ENCODE measurements at regions not wholly inside any gene's neighbourhood (a gene's known extent, or its start where the extent isn't known, plus 50 kb on each side); places are given as distances from the start of the nearest gene placed in this dataset.

DNA sequence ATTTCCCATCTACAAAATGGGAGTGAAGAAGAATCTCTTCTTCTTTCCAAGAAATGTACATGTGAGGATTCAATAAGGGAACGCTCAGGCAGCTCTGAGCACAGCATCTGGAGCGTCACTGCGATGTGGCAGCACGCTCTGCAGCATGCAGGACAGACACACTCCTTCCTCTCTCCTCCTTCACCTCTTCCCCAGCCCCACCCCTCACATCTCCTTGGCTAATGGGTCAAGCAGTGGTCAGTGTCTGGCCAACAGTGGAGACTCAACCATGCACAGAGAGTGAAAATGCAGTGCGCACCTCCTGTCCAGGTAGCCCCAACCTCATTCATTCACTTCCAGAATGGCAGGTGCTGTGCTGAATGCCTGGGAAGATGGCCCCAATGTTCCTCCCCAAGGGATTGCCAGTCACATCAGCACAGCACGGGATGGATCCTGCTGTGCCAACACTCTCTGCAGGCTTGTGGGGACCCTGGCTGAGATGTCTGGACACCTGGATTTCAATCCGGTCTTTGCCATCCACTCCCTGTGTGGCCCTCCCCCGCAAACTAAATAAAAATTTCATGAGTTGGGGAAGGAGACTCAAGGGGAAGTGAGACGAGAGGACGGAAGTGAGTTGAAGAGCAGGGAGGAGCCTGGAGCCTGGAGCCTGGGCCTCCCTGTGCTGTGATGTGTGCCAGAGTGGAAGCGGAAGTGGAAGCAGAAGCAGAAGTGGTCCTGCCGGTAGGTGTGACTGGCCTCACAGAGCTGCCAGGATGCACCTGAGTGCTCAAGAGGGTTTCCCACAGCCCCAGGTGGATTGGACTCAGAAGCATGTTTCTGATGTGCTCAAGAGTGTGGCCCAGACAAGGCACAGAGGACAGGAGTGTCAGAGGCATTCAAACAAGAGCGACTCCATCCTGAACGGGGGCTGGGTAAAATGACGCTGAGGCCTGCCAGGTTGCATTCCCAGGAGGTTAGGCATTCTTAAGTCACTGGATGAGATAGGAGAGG lies 163.9 kb downstream of the SMAD6 start:
- Histone ChIP-seq H3K79me2 (replicated peaks; ENCODE audit: insufficient read depth) (no peaks in the 10 kb centered on the region), H3K27me3 (ENCODE audit: insufficient read depth) (no peaks in the 10 kb centered on the region), H3K4me3 (no peak overlapping the region), H3K36me3 (ENCODE audit: insufficient read depth) (no peaks in the 10 kb centered on the region), H3K4me1 (ENCODE audit: insufficient read depth) (peaks cover 6% of the 10 kb centered on the region; the same call in 1 of the 2 replicates), H3K4me2 (no peak overlapping the region), H4K20me1 (replicated peaks; ENCODE audit: insufficient read depth) (no peaks in the 10 kb centered on the region), H3K27ac (ENCODE audit: low read depth) (no peak overlapping the region), H2AFZ (peak overlapping the region; percentile 83; the same call in 1 of the 2 replicates), H3F3A (replicated peaks; ENCODE audit: low read depth) (no peaks in the 10 kb centered on the region), H3K9me2 (ENCODE audit: insufficient read depth) (no peaks in the 10 kb centered on the region)
- TF ChIP-seq EZH2phosphoT487 (IDR thresholded peaks at IDR 0.05; ENCODE audit: unreplicated experiment) (no peak), STAT1 (IDR thresholded peaks at IDR 0.05; ENCODE audit: unreplicated experiment) (no peak), EZH2 (IDR thresholded peaks at IDR 0.05; ENCODE audit: low read depth, unreplicated experiment) (no peak)
- TF ChIP-seq, protein P1, sequence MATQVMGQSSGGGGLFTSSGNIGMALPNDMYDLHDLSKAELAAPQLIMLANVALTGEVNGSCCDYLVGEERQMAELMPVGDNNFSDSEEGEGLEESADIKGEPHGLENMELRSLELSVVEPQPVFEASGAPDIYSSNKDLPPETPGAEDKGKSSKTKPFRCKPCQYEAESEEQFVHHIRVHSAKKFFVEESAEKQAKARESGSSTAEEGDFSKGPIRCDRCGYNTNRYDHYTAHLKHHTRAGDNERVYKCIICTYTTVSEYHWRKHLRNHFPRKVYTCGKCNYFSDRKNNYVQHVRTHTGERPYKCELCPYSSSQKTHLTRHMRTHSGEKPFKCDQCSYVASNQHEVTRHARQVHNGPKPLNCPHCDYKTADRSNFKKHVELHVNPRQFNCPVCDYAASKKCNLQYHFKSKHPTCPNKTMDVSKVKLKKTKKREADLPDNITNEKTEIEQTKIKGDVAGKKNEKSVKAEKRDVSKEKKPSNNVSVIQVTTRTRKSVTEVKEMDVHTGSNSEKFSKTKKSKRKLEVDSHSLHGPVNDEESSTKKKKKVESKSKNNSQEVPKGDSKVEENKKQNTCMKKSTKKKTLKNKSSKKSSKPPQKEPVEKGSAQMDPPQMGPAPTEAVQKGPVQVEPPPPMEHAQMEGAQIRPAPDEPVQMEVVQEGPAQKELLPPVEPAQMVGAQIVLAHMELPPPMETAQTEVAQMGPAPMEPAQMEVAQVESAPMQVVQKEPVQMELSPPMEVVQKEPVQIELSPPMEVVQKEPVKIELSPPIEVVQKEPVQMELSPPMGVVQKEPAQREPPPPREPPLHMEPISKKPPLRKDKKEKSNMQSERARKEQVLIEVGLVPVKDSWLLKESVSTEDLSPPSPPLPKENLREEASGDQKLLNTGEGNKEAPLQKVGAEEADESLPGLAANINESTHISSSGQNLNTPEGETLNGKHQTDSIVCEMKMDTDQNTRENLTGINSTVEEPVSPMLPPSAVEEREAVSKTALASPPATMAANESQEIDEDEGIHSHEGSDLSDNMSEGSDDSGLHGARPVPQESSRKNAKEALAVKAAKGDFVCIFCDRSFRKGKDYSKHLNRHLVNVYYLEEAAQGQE (IDR thresholded peaks at IDR 0.05; ENCODE audit: unreplicated experiment): no peak
- TF ChIP-seq, protein P2, sequence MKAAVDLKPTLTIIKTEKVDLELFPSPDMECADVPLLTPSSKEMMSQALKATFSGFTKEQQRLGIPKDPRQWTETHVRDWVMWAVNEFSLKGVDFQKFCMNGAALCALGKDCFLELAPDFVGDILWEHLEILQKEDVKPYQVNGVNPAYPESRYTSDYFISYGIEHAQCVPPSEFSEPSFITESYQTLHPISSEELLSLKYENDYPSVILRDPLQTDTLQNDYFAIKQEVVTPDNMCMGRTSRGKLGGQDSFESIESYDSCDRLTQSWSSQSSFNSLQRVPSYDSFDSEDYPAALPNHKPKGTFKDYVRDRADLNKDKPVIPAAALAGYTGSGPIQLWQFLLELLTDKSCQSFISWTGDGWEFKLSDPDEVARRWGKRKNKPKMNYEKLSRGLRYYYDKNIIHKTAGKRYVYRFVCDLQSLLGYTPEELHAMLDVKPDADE (IDR thresholded peaks at IDR 0.05): no peak
- Mint-ChIP-seq H3K36me3 (ENCODE audit: low read depth) (no peaks in the 10 kb centered on the region), H3K27ac (no peak overlapping the region), H3K9me3 (no peaks in the 10 kb centered on the region), H3K27me3 (ENCODE audit: insufficient read depth, low read depth, poor library complexity) (peaks cover 6% of the 10 kb centered on the region), H3K4me1 (peaks cover 13% of the 10 kb centered on the region), H3K4me3 (no peak overlapping the region)
- ATAC-seq (no peak), DNase-seq (ENCODE audit: low spot score) (peak; percentile 38)

DNA sequence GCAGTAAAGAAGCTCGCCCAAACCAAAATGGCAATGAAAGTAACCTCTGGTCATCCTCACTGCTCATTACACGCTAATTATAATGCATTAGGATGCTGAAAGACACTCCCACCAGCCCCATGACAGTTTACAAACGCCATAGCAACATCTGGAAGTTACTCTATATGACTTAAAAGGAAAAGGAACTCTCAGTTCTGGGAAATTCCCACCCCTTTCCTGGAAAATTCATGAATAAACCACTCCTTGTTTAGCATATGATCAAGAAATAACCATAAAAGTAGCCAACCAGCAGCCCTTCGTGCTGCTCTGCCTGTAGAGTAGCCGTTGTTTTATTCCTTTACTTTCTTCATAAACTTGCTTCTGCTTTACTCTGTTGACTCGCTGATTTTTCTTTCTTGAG lies 164.6 kb downstream of the SMAD6 start:
- DNase-seq (ENCODE audit: low spot score) (no peak), ATAC-seq (no peak)
- Mint-ChIP-seq H3K4me3 (no peak overlapping the region), H3K4me1 (peaks cover 12% of the 10 kb centered on the region), H3K36me3 (ENCODE audit: low read depth) (no peaks in the 10 kb centered on the region), H3K27ac (no peak overlapping the region), H3K27me3 (ENCODE audit: insufficient read depth, low read depth, poor library complexity) (peaks cover 6% of the 10 kb centered on the region), H3K9me3 (no peaks in the 10 kb centered on the region)
- Histone ChIP-seq H3F3A (replicated peaks; ENCODE audit: low read depth) (no peaks in the 10 kb centered on the region), H2AFZ (peak overlapping the region; percentile 83; the same call in 1 of the 2 replicates), H3K4me2 (no peak overlapping the region), H3K79me2 (replicated peaks; ENCODE audit: insufficient read depth) (no peaks in the 10 kb centered on the region), H3K4me1 (ENCODE audit: insufficient read depth) (peaks cover 6% of the 10 kb centered on the region; the same call in 1 of the 2 replicates), H3K27ac (ENCODE audit: low read depth) (no peak overlapping the region), H4K20me1 (replicated peaks; ENCODE audit: insufficient read depth) (no peaks in the 10 kb centered on the region), H3K27me3 (ENCODE audit: insufficient read depth) (no peaks in the 10 kb centered on the region), H3K4me3 (no peak overlapping the region), H3K36me3 (ENCODE audit: insufficient read depth) (no peaks in the 10 kb centered on the region), H3K9me2 (ENCODE audit: insufficient read depth) (no peaks in the 10 kb centered on the region)
- TF ChIP-seq, protein P2 (IDR thresholded peaks at IDR 0.05): no peak
- TF ChIP-seq POLR2AphosphoS5 (IDR thresholded peaks at IDR 0.05; ENCODE audit: low read depth): no peak
- TF ChIP-seq, protein P3, sequence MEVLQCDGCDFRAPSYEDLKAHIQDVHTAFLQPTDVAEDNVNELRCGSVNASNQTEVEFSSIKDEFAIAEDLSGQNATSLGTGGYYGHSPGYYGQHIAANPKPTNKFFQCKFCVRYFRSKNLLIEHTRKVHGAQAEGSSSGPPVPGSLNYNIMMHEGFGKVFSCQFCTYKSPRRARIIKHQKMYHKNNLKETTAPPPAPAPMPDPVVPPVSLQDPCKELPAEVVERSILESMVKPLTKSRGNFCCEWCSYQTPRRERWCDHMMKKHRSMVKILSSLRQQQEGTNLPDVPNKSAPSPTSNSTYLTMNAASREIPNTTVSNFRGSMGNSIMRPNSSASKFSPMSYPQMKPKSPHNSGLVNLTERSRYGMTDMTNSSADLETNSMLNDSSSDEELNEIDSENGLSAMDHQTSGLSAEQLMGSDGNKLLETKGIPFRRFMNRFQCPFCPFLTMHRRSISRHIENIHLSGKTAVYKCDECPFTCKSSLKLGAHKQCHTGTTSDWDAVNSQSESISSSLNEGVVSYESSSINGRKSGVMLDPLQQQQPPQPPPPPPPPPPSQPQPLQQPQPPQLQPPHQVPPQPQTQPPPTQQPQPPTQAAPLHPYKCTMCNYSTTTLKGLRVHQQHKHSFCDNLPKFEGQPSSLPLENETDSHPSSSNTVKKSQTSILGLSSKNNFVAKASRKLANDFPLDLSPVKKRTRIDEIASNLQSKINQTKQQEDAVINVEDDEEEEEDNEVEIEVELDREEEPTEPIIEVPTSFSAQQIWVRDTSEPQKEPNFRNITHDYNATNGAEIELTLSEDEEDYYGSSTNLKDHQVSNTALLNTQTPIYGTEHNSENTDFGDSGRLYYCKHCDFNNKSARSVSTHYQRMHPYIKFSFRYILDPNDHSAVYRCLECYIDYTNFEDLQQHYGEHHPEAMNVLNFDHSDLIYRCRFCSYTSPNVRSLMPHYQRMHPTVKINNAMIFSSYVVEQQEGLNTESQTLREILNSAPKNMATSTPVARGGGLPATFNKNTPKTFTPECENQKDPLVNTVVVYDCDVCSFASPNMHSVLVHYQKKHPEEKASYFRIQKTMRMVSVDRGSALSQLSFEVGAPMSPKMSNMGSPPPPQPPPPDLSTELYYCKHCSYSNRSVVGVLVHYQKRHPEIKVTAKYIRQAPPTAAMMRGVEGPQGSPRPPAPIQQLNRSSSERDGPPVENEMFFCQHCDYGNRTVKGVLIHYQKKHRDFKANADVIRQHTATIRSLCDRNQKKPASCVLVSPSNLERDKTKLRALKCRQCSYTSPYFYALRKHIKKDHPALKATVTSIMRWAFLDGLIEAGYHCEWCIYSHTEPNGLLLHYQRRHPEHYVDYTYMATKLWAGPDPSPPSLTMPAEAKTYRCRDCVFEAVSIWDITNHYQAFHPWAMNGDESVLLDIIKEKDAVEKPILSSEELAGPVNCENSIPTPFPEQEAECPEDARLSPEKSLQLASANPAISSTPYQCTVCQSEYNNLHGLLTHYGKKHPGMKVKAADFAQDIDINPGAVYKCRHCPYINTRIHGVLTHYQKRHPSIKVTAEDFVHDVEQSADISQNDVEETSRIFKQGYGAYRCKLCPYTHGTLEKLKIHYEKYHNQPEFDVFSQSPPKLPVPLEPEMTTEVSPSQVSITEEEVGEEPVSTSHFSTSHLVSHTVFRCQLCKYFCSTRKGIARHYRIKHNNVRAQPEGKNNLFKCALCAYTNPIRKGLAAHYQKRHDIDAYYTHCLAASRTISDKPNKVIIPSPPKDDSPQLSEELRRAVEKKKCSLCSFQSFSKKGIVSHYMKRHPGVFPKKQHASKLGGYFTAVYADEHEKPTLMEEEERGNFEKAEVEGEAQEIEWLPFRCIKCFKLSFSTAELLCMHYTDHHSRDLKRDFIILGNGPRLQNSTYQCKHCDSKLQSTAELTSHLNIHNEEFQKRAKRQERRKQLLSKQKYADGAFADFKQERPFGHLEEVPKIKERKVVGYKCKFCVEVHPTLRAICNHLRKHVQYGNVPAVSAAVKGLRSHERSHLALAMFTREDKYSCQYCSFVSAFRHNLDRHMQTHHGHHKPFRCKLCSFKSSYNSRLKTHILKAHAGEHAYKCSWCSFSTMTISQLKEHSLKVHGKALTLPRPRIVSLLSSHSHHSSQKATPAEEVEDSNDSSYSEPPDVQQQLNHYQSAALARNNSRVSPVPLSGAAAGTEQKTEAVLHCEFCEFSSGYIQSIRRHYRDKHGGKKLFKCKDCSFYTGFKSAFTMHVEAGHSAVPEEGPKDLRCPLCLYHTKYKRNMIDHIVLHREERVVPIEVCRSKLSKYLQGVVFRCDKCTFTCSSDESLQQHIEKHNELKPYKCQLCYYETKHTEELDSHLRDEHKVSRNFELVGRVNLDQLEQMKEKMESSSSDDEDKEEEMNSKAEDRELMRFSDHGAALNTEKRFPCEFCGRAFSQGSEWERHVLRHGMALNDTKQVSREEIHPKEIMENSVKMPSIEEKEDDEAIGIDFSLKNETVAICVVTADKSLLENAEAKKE (CRISPR knock-in tag; IDR thresholded peaks at IDR 0.05): no peak
- TF ChIP-seq ZNF114 (CRISPR knock-in tag; IDR thresholded peaks at IDR 0.05): no peak

Data from GM23338 (cell line).